ENCODE measurements at regions not wholly inside any gene's neighbourhood (a gene's known extent, or its start where the extent isn't known, plus 50 kb on each side); places are given as distances from the start of the nearest gene placed in this dataset.
A peak's percentile ranks its signal among the peaks of the same experiment; 100 is the strongest.

DNA sequence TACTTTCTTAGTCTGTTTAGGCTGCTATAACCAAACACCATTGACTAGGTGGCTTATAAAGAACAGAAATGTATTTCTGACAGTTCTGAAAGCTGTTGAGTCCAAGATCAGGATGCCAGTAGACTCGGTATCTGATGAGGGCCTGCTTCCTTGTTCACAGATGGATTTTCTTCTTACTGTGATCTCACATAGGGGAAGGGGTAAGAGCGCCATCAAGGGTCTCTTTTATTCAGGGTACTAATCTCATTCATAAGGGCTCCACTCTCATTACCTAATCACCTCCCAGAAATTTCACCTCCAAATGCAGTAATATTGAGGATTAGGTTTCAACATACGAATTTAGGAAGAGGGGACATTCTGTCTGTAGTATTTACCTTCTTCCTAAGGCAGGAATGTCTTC, 384.0 kb upstream of the DMAC1 start:
- no peak for TF ChIP-seq CTCF (IDR thresholded peaks at IDR 0.05)

GRCh38 chr9:8179381-8180053, 379.9 kb upstream of the DMAC1 start:
- no peaks in the 10 kb centered on the region for H3K4me1 ChIP-seq
- 47 to 61% methylated on average over 3 of the region's 3 CpGs for WGBS, 2 donors
- DNase-seq (no peak), ATAC-seq (no peak)
- H3K9me3 ChIP-seq: peaks cover 0 to 5% (median 0%) of the 10 kb centered on the region in 11 donors
- TF ChIP-seq CTCF (IDR thresholded peaks at IDR 0.05): no peak
- intact Hi-C loops (cut with DNase I): no loop called here
- H3K27ac ChIP-seq: no peak overlapping the region
- H3K4me3 ChIP-seq: no peak overlapping the region
- no peaks in the 10 kb centered on the region for H3K27me3 ChIP-seq
- no peaks in the 10 kb centered on the region for H3K36me3 ChIP-seq

More for the DNA sequence above, 384.0 kb upstream of the DMAC1 start:
- Histone ChIP-seq H3K4me1 (no peaks in the 10 kb centered on the region), H3K9me3 (no peaks in the 10 kb centered on the region), H3K36me3 (no peaks in the 10 kb centered on the region), H3K4me3 (no peak overlapping the region), H3K27me3 (no peaks in the 10 kb centered on the region), H3K27ac (no peak overlapping the region)
- 70 to 71% methylated on average over 3 of the region's 3 CpGs for WGBS, 2 donors
- DNase-seq (no peak), ATAC-seq (no peak)
- intact Hi-C loops (cut with DNase I): no loop called here

- H3K4me1 ChIP-seq: no peaks in the 10 kb centered on the region
- H3K27me3 ChIP-seq: no peaks in the 10 kb centered on the region
- DNase-seq: no peak
- TF ChIP-seq CTCF (IDR thresholded peaks at IDR 0.05): no peak
- no peak overlapping the region for H3K27ac ChIP-seq
- no peaks in the 10 kb centered on the region for H3K36me3 ChIP-seq
- H3K4me3 ChIP-seq: no peak overlapping the region
- 82 to 89% methylated on average over 2 of the region's 2 CpGs for WGBS, 2 donors
- no peak for ATAC-seq
- H3K9me3 ChIP-seq: peaks cover 0 to 5% (median 0%) of the 10 kb centered on the region in 11 donors
- intact Hi-C loops (cut with DNase I): no loop called here
Measured at GRCh38 chr9:8172000-8172399, 372.4 kb upstream of the DMAC1 start.

DNA sequence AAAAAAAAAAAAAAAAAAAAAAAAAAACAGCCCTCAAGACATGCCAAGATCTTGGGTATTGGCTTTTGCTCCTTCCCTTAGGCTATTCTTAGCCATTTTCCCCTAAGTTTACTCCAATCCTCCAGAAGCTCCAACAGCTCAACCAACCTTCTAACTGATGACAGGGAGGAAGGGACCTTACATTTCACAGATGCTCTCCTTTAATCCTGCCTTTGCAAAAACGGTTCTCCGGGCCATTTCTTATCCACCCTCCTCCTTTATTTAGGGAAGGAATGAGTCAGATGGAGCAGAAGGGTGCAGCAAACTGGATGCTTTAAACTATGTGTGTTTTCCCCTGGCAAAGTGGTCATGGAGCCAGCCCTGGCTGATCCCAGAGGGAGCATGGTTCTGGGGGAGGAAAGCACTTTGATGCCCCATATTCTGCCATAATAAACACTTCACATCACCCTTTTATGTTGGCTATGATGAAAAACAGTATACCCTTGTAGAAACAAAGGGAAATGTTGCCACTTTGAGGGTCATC, 369.4 kb upstream of the DMAC1 start:
- 9 to 17% methylated on average over 2 of the region's 2 CpGs for WGBS, 2 donors

More for the DNA sequence above, 369.4 kb upstream of the DMAC1 start:
- Histone ChIP-seq H3K4me1 (no peaks in the 10 kb centered on the region), H3K4me3 (no peak overlapping the region), H3K9me3 (peaks cover 0 to 2% (median 0%) of the 10 kb centered on the region in 11 donors), H3K27ac (no peak overlapping the region), H3K27me3 (no peaks in the 10 kb centered on the region), H3K36me3 (no peaks in the 10 kb centered on the region)
- no peak for TF ChIP-seq CTCF (IDR thresholded peaks at IDR 0.05)
- no peak for DNase-seq
- ATAC-seq: peak in 3 of 8 donors; percentile 33 to 47 (median 34)
- intact Hi-C loops (cut with DNase I): no loop called here
